WTC11 (cell line): ENCODE measurements at regions not wholly inside any gene's neighbourhood (a gene's known extent, or its start where the extent isn't known, plus 50 kb on each side); places are given as distances from the start of the nearest gene placed in this dataset.

Experiments
- ATAC-seq: fragments of 200-7000 bp; cut with Tn5 transposase; 2 replicates; pipeline ENCODE4 v1.10.0; 2021; ENCODE audit warnings: mild to moderate bottlenecking, moderate library complexity
- CTCF ChIA-PET: fragments of 300-600 bp; sonication (Branson Sonifier 250); formaldehyde crosslinking; loops from one replicate; lab custom pipeline; 2021; ENCODE audit warnings: antibody characterized with exemption; lab: Charles Lee
- POLR2A ChIA-PET: fragments of 350-600 bp; sonication (Branson Sonifier 250); formaldehyde crosslinking; loops from one replicate; lab custom pipeline; 2021; ENCODE audit warnings: antibody characterized with exemption; lab: Charles Lee
- DNase-seq: peaks from one replicate; pipeline ENCODE4 v3.0.0; 2021; ENCODE audit warnings: low spot score
- H3K27ac Mint-ChIP-seq: 2 replicates; pipeline ENCODE4 v1.8.0; 2021; ENCODE audit warnings: mixed read lengths
- H3K27me3 Mint-ChIP-seq: 2 replicates; pipeline ENCODE4 v1.8.0; 2021; ENCODE audit warnings: low read depth, mild to moderate bottlenecking, moderate library complexity, mixed read lengths
- H3K36me3 Mint-ChIP-seq: 2 replicates; pipeline ENCODE4 v1.8.0; 2021; ENCODE audit warnings: mixed read lengths
- H3K4me1 Mint-ChIP-seq: 2 replicates; pipeline ENCODE4 v1.8.0; 2022; ENCODE audit warnings: mixed read lengths
- H3K4me3 Mint-ChIP-seq: 2 replicates; pipeline ENCODE4 v1.8.0; 2021; ENCODE audit warnings: mild to moderate bottlenecking, moderate library complexity, mixed read lengths
- H3K9me3 Mint-ChIP-seq: 2 replicates; pipeline ENCODE4 v1.8.0; 2021; ENCODE audit warnings: mixed read lengths
- AR ChIP-seq: fragments of 250-450 bp; sonication (Bioruptor Pico); IDR thresholded peaks from 2 replicates; pipeline ENCODE4 v1.9.0; 2021; ENCODE audit warnings: mild to moderate bottlenecking
- ATF1 ChIP-seq: sonication (generic); formaldehyde crosslinking; IDR thresholded peaks from 2 replicates; pipeline ENCODE4 v1.8.1; 2023; ENCODE audit warnings: mild to moderate bottlenecking, moderate library complexity, missing genetic modification reagents
- ATF2 ChIP-seq: sonication (generic); formaldehyde crosslinking; IDR thresholded peaks from 2 replicates; pipeline ENCODE4 v1.8.1; 2022; ENCODE audit warnings: low read depth, missing genetic modification reagents, borderline replicate concordance
- CREM ChIP-seq: sonication (generic); formaldehyde crosslinking; IDR thresholded peaks from 2 replicates; pipeline ENCODE4 v1.8.1; 2022; ENCODE audit warnings: mild to moderate bottlenecking, missing genetic modification reagents, moderate library complexity
- FOXP1 ChIP-seq: sonication (generic); formaldehyde crosslinking; IDR thresholded peaks from 2 replicates; pipeline ENCODE4 v1.8.0; 2022; ENCODE audit warnings: missing genetic modification reagents, mild to moderate bottlenecking, moderate library complexity, borderline replicate concordance
- HMGA2 ChIP-seq: fragments of 250-450 bp; sonication (Bioruptor Pico); IDR thresholded peaks from 2 replicates; pipeline ENCODE4 v1.4.0; 2021; ENCODE audit warnings: mild to moderate bottlenecking, moderate library complexity
- IRF1 ChIP-seq: sonication (generic); formaldehyde crosslinking; IDR thresholded peaks from 2 replicates; pipeline ENCODE4 v1.8.0; 2023; ENCODE audit warnings: missing genetic modification reagents
- MLX ChIP-seq: sonication (generic); formaldehyde crosslinking; IDR thresholded peaks from 2 replicates; pipeline ENCODE4 v1.8.1; 2023; ENCODE audit warnings: mild to moderate bottlenecking, missing genetic modification reagents, moderate library complexity
- NFE2L1 ChIP-seq: sonication (generic); formaldehyde crosslinking; IDR thresholded peaks from 2 replicates; pipeline ENCODE4 v1.8.1; 2023; ENCODE audit warnings: missing genetic modification reagents
- NR1H2 ChIP-seq: sonication (generic); formaldehyde crosslinking; IDR thresholded peaks from 2 replicates; pipeline ENCODE4 v1.9.0; 2021; ENCODE audit warnings: mild to moderate bottlenecking, moderate library complexity, missing genetic modification reagents
- PRDM15 ChIP-seq: sonication (generic); formaldehyde crosslinking; IDR thresholded peaks from 2 replicates; pipeline ENCODE4 v1.8.0; 2022; ENCODE audit warnings: missing genetic modification reagents
- STAT6 ChIP-seq: sonication (generic); formaldehyde crosslinking; conservative IDR thresholded peaks from 2 replicates; pipeline ENCODE4 v1.8.1; 2023; ENCODE audit warnings: mild to moderate bottlenecking, low read depth, missing genetic modification reagents, moderate library complexity
- ZNF138 ChIP-seq: sonication (generic); formaldehyde crosslinking; conservative IDR thresholded peaks from 2 replicates; pipeline ENCODE4 v1.8.1; 2022; ENCODE audit warnings: mild to moderate bottlenecking, moderate library complexity, missing genetic modification reagents
- ZNF219 ChIP-seq: sonication (generic); formaldehyde crosslinking; IDR thresholded peaks from 2 replicates; pipeline ENCODE4 v1.8.0; 2023; ENCODE audit warnings: missing genetic modification reagents, mild to moderate bottlenecking, borderline replicate concordance
- ZNF317 ChIP-seq: sonication (generic); formaldehyde crosslinking; IDR thresholded peaks from 2 replicates; pipeline ENCODE4 v1.8.1; 2023; ENCODE audit warnings: low read depth, mild to moderate bottlenecking, moderate library complexity, missing genetic modification reagents, borderline replicate concordance
- ZNF671 ChIP-seq: fragments of 250-450 bp; sonication (Bioruptor Pico); IDR thresholded peaks from 2 replicates; pipeline ENCODE4 v1.8.0; 2021; ENCODE audit warnings: mild to moderate bottlenecking

- ChIA-PET CTCF (interaction anchor here (0.5 to 1.2 kb wide), 2 partner anchors 118 to 377 kb away, joined by 6 read pairs; no protein-coding TSS in a partner anchor), POLR2A (no interaction called here)
- H3K36me3 Mint-ChIP-seq = no peaks in the 10 kb centered on the region
- no peak overlapping the region for H3K4me3 Mint-ChIP-seq
- H3K27ac Mint-ChIP-seq = no peak overlapping the region
- no peak for DNase-seq
- no peaks in the 10 kb centered on the region for H3K9me3 Mint-ChIP-seq
- no peak for ATAC-seq
- no peak for TF ChIP-seq ATF1 (CRISPR knock-in tag)
- no peak for TF ChIP-seq ATF2 (CRISPR knock-in tag)
- TF ChIP-seq HMGA2 (CRISPR knock-in tag) = no peak
- no peak for TF ChIP-seq NFE2L1
- TF ChIP-seq ZNF317 (CRISPR knock-in tag) = no peak
- TF ChIP-seq ZNF219 (CRISPR knock-in tag) = no peak
- H3K27me3 Mint-ChIP-seq = no peaks in the 10 kb centered on the region
- peaks cover 2% of the 10 kb centered on the region; the same call in 1 of the 2 replicates for H3K4me1 Mint-ChIP-seq
Observed at GRCh38 chr5:115456056-115456455, 88.5 kb downstream of the FEM1C start.

GRCh38 chr5:115455301-115455707, 89.3 kb downstream of the FEM1C start:
- Mint-ChIP-seq H3K27ac (no peak overlapping the region), H3K9me3 (no peaks in the 10 kb centered on the region), H3K27me3 (no peaks in the 10 kb centered on the region), H3K4me1 (peaks cover 6% of the 10 kb centered on the region), H3K4me3 (no peak overlapping the region), H3K36me3 (no peaks in the 10 kb centered on the region)
- no peak for DNase-seq
- ChIA-PET POLR2A (no interaction called here), CTCF (no interaction called here)
- ATAC-seq = no peak
- TF ChIP-seq STAT6 (CRISPR knock-in tag) (no peak), ZNF138 (CRISPR knock-in tag) (no peak)
- TF ChIP-seq, all 79 proteins: peak for 0

- ATAC-seq = no peak
- POLR2A ChIA-PET = no interaction called here
- H3K27me3 Mint-ChIP-seq = no peaks in the 10 kb centered on the region; the same call in 1 of the 2 replicates
- CTCF ChIA-PET = no interaction called here
- no peak overlapping the region for H3K4me3 Mint-ChIP-seq
- no peaks in the 10 kb centered on the region for H3K9me3 Mint-ChIP-seq
- no peak overlapping the region for H3K27ac Mint-ChIP-seq
- no peaks in the 10 kb centered on the region for H3K36me3 Mint-ChIP-seq
- DNase-seq = no peak
- peaks cover 7% of the 10 kb centered on the region for H3K4me1 Mint-ChIP-seq
- TF ChIP-seq MLX (CRISPR knock-in tag) (no peak), FOXP1 (CRISPR knock-in tag) (no peak), CREM (CRISPR knock-in tag) (no peak), IRF1 (CRISPR knock-in tag) (no peak), AR (no peak), NR1H2 (CRISPR knock-in tag) (no peak), PRDM15 (no peak), ZNF219 (CRISPR knock-in tag) (no peak), ZNF138 (CRISPR knock-in tag) (no peak), ZNF671 (no peak)
Observed at GRCh38 chr5:115453391-115454095, 91.0 kb downstream of the FEM1C start.
